ENCODE measurements at regions not wholly inside any gene's neighbourhood (a gene's known extent, or its start where the extent isn't known, plus 50 kb on each side); places are given as distances from the start of the nearest gene placed in this dataset.

DNA sequence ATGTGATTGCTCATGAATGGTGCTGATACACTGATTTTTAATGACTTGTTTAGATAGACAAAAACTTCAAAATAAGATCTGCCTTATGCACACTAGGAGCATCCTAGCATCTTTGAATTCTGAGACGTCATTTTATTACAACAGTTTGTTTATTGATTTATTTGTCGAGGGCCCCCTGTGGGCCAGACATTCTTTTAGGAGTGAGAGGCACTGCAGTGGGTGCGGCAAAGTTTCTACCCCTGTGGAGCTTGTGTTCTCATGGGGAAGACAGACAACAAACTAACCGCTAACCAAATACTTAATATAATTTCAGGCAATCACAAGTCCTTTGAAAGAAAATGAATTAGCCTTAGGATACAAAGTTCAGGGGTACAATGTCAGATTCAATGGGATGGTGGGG, 363.1 kb downstream of the RPS24 start:
- intact Hi-C loops (cut with DNase I), result no loop called here
- Histone ChIP-seq H3K9me3 (no peaks in the 10 kb centered on the region), H3K4me3 (replicated peaks in 1 of 3) (no peak overlapping the region), H3K27ac (no peak overlapping the region), H3K27me3 (no peaks in the 10 kb centered on the region), H3K4me1 (peaks cover 0 to 6% of the 10 kb centered on the region in 2 donors), H3K36me3 (no peaks in the 10 kb centered on the region)
- WGBS, 2 donors, result 87 to 88% methylated on average over 4 of the region's 4 CpGs
- DNase-seq, result no peak
- TF ChIP-seq, protein P1, sequence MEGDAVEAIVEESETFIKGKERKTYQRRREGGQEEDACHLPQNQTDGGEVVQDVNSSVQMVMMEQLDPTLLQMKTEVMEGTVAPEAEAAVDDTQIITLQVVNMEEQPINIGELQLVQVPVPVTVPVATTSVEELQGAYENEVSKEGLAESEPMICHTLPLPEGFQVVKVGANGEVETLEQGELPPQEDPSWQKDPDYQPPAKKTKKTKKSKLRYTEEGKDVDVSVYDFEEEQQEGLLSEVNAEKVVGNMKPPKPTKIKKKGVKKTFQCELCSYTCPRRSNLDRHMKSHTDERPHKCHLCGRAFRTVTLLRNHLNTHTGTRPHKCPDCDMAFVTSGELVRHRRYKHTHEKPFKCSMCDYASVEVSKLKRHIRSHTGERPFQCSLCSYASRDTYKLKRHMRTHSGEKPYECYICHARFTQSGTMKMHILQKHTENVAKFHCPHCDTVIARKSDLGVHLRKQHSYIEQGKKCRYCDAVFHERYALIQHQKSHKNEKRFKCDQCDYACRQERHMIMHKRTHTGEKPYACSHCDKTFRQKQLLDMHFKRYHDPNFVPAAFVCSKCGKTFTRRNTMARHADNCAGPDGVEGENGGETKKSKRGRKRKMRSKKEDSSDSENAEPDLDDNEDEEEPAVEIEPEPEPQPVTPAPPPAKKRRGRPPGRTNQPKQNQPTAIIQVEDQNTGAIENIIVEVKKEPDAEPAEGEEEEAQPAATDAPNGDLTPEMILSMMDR (IDR thresholded peaks at IDR 0.05), result no peak
- TF ChIP-seq POLR2A (IDR thresholded peaks at IDR 0.05), result no peak

DNA sequence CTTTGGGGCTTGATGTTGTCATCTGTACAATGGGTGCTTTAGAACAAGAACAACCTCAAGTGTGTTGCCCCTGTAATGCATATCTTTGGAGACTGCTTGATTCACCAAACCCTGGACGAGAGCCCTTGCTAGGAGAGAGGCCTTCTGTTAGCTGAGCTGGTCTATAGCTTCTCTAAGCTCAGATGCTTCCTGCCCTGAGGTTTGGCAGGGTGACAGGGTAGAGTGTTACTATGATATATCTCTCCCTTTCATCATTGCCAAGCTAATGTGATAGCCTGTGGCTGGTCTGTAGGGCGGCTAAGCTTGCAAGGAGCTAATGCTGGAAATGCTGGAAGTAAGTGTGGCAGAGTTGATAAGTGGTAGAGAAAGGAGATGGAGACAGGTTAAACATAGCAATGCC, 364.1 kb downstream of the RPS24 start:
- no peaks in the 10 kb centered on the region for H3K36me3 ChIP-seq
- no peaks in the 10 kb centered on the region for H3K9me3 ChIP-seq
- no peaks in the 10 kb centered on the region for H3K27me3 ChIP-seq
- no peak for DNase-seq
- no peak overlapping the region for H3K27ac ChIP-seq
- intact Hi-C loops (cut with DNase I), result no loop called here
- WGBS, 2 donors, result 91 to 95% methylated on average over 2 of the region's 2 CpGs
- H3K4me3 ChIP-seq (replicated peaks in 1 of 3), result no peak overlapping the region
- H3K4me1 ChIP-seq, result peaks cover 0 to 9% of the 10 kb centered on the region in 2 donors
- TF ChIP-seq, protein P1 (IDR thresholded peaks at IDR 0.05), result no peak
- TF ChIP-seq POLR2A (IDR thresholded peaks at IDR 0.05), result no peak

DNA sequence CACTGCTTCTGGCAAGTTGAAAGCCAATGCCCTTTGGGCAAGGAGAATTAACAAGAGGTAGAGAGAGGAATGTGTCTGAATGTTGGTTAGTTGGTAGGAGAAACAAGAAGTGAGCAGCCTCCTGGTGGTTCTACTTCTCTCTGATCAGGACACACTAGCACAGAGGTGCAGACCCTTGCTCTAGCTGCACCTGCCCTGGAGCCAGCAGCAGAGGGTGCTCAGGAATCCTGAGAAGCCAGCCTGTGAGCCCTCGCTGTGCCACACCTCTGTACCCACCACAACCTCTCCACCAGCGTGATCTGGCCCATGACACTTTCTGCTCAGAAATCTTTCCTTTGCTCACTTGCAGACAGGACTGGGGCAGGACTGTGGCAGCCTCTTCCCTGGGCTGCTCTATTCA, 364.7 kb downstream of the RPS24 start:
- H3K27ac ChIP-seq, result no peak overlapping the region
- H3K9me3 ChIP-seq, result no peaks in the 10 kb centered on the region
- H3K4me1 ChIP-seq, result peaks cover 0 to 9% of the 10 kb centered on the region in 2 donors
- DNase-seq, result peak in 1 of 2 donors; percentile 11
- no peaks in the 10 kb centered on the region for H3K36me3 ChIP-seq
- 76 to 92% methylated on average over 2 of the region's 2 CpGs for WGBS, 2 donors
- H3K27me3 ChIP-seq, result no peaks in the 10 kb centered on the region
- intact Hi-C loops (cut with DNase I), result no loop called here
- TF ChIP-seq, protein P1 (IDR thresholded peaks at IDR 0.05), result no peak
- H3K4me3 ChIP-seq (replicated peaks in 1 of 3), result no peak overlapping the region

DNA sequence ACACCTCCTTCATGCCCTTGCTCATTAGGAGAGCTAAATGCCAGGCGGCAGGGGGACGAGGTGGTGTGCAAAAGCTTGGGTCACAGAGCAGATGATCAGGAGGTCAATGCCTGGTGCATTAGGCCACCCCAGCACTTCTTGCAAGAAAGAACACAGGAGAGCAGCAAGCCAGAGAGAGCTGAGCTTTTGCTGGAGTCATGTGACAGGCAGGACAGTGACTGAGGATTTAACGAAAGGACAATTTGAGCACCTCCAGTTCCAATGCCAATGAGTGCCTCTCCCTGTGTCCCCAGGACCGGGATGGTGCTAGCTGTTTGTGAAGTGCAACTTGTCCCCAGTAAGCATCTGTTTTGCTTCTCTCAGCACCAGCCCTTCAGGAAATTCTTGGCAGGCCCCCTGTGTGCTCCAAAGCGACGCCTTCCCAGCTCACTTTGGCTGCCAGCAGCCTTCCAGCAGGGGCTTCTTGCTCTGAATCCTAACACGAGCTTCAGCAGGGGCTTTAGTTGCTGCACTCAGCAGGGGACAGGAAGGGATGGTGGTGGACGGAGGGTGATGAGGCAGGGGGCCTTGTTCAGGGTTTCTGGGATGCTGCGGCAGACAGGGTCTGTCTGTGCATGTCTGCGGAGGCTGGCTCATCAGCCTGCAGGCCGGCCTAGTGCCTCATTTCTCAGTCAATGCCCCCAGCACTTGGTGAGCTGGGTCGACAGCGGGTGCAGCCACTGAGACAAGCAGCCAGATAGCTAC, 368.1 kb downstream of the RPS24 start:
- no peaks in the 10 kb centered on the region for H3K9me3 ChIP-seq
- H3K27ac ChIP-seq, result peak overlapping the region in 1 of 3 donors; percentile 47
- H3K27me3 ChIP-seq, result no peaks in the 10 kb centered on the region
- TF ChIP-seq, protein P1 (IDR thresholded peaks at IDR 0.05), result no peak
- TF ChIP-seq POLR2A (IDR thresholded peaks at IDR 0.05), result no peak
- DNase-seq, result peak; percentile 63 to 64
- no peaks in the 10 kb centered on the region for H3K36me3 ChIP-seq
- intact Hi-C loops (cut with DNase I), result no loop called here
- H3K4me3 ChIP-seq (replicated peaks in 1 of 3), result no peak overlapping the region
- WGBS, 2 donors, result 60 to 63% methylated on average over 13 of the region's 13 CpGs
- peaks cover 0 to 23% of the 10 kb centered on the region in 2 donors for H3K4me1 ChIP-seq

DNA sequence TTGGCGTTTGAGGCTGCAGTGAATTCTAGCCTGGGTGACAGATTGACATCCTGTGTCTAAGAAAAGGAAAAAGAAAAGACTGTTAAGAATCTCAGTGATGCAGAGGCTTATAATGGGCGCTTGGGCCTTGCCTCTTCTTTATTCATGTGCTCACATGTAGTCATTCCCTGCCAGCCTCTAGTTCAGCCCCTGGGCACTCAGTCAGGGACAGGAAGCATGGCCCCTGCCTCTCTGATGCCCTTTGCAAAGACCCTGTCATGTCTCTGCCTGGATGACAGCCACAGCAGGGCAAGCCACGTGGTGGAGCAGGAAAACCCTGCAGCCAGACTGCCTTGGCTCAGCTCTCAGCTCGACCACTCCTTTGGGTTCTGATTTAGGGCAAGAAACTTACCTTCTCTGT, 368.9 kb downstream of the RPS24 start:
- TF ChIP-seq, protein P1 (IDR thresholded peaks at IDR 0.05), result no peak
- no peak for TF ChIP-seq POLR2A (IDR thresholded peaks at IDR 0.05)
- H3K4me3 ChIP-seq (replicated peaks in 1 of 3), result no peak overlapping the region
- no peak for DNase-seq
- 87% methylated on average over 4 of the region's 4 CpGs for WGBS, 2 donors
- peaks cover 7 to 31% of the 10 kb centered on the region in 2 donors for H3K4me1 ChIP-seq
- H3K27ac ChIP-seq, result no peak overlapping the region
- no peaks in the 10 kb centered on the region for H3K27me3 ChIP-seq
- intact Hi-C loops (cut with DNase I), result no loop called here
- H3K36me3 ChIP-seq, result no peaks in the 10 kb centered on the region
- H3K9me3 ChIP-seq, result no peaks in the 10 kb centered on the region

All from thyroid gland (tissue), 4 donors.